Calu3 (cell line): ENCODE measurements at regions not wholly inside any gene's neighbourhood (a gene's known extent, or its start where the extent isn't known, plus 50 kb on each side); places are given as distances from the start of the nearest gene placed in this dataset.

Experiments used
- BruUV-seq: library from RNA; stranded (reverse); fragments of 400-500 nt; replicated peaks from 2 replicates; lab custom pipeline; 2021; lab: Mats Ljungman, UMichigan
- CTCF ChIA-PET: fragments of 300-600 bp; sonication (Branson Sonifier 250); formaldehyde crosslinking; loops from one replicate; lab custom pipeline; 2022; ENCODE audit warnings: antibody characterized with exemption; lab: Charles Lee
- DNase-seq: peaks from one replicate; pipeline ENCODE4 v3.0.0; 2022
- H3K27ac Mint-ChIP-seq: one replicate; pipeline ENCODE4 v1.8.0; 2022; ENCODE audit warnings: mixed read lengths; ENCODE audit not compliant: unreplicated experiment
- H3K27me3 Mint-ChIP-seq: one replicate; pipeline ENCODE4 v1.8.0; 2022; ENCODE audit warnings: mixed read lengths; ENCODE audit not compliant: unreplicated experiment
- H3K36me3 Mint-ChIP-seq: one replicate; pipeline ENCODE4 v1.8.0; 2022; ENCODE audit warnings: mild to moderate bottlenecking, moderate library complexity, mixed read lengths; ENCODE audit not compliant: insufficient read depth, unreplicated experiment
- H3K4me1 Mint-ChIP-seq: one replicate; pipeline ENCODE4 v1.8.0; 2022; ENCODE audit warnings: mild to moderate bottlenecking, low read depth, mixed read lengths; ENCODE audit not compliant: unreplicated experiment
- H3K4me3 Mint-ChIP-seq: one replicate; pipeline ENCODE4 v1.8.0; 2022; ENCODE audit warnings: mild to moderate bottlenecking, low read depth, moderate library complexity, mixed read lengths; ENCODE audit not compliant: unreplicated experiment
- H3K9me3 Mint-ChIP-seq: one replicate; pipeline ENCODE4 v1.8.0; 2022; ENCODE audit warnings: low read depth, mixed read lengths; ENCODE audit not compliant: unreplicated experiment
- CTCF ChIP-seq: fragments of 200-600 bp; IDR thresholded peaks from one replicate; pipeline ENCODE4 v1.8.0; 2022; ENCODE audit warnings: antibody characterized with exemption; ENCODE audit not compliant: unreplicated experiment
- intact Hi-C: fragments of 100-400 bp; cut with micrococcal nuclease; formaldehyde crosslinking; loops from one replicate; pipeline ENCODE4 v1.10.0; 2022; ENCODE audit not compliant: unreplicated experiment

DNA sequence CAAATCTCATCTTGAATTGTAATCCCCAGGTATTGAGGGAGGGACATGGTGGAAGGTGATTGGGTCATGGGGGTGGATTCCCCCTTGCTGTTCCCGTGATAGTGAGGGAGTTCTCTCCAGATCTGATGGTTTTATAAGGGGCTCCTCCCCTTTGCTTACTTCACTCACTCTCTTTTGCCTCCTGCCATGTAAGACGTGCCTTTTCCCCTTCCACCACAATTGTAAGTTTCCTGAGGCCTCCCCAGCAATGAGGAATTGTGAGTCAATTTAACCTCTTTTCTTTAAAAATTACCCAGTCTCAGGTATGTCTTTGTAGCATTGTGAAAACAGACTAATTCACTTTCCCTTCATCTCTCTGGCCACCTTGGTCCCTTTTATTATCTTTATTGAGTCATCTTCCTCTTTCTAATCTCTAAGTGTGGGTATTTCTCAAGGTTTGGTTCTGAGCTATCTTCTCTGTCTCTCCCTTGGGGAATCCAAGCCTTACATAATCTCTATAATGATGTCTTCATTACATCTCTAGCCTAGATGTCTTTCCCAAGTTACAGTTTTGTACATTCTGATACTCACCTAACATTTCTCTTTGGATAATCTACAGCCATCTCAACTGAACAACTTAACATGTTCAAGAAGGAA, 99.1 kb upstream of the JCAD start:
- no peak overlapping the region for H3K27ac Mint-ChIP-seq
- TF ChIP-seq CTCF = no peak
- no peaks in the 10 kb centered on the region for H3K4me1 Mint-ChIP-seq
- DNase-seq = no peak
- H3K9me3 Mint-ChIP-seq = no peaks in the 10 kb centered on the region
- intact Hi-C loops = no loop called here
- H3K4me3 Mint-ChIP-seq = no peak overlapping the region
- peaks cover 29% of the 10 kb centered on the region for H3K27me3 Mint-ChIP-seq
- CTCF ChIA-PET = interaction anchor here (0.5 kb wide), 1 partner anchor 133 kb away, joined by 3 read pairs; no protein-coding TSS in a partner anchor
- H3K36me3 Mint-ChIP-seq = no peaks in the 10 kb centered on the region
- BruUV-seq = no TSS peak

- H3K4me1 Mint-ChIP-seq = no peaks in the 10 kb centered on the region
- H3K4me3 Mint-ChIP-seq = no peak overlapping the region
- BruUV-seq = no TSS peak
- no peak for DNase-seq
- no peak overlapping the region for H3K27ac Mint-ChIP-seq
- intact Hi-C loops = no loop called here
- H3K9me3 Mint-ChIP-seq = no peaks in the 10 kb centered on the region
- peaks cover 49% of the 10 kb centered on the region for H3K27me3 Mint-ChIP-seq
- CTCF ChIA-PET = no interaction called here
- no peaks in the 10 kb centered on the region for H3K36me3 Mint-ChIP-seq
- TF ChIP-seq CTCF = no peak
Observed at GRCh38 chr10:30155401-30155800, 96.0 kb upstream of the JCAD start.

GRCh38 chr10:30154561-30154960, 95.2 kb upstream of the JCAD start:
- DNase-seq = no peak
- intact Hi-C loops = no loop called here
- no peaks in the 10 kb centered on the region for H3K36me3 Mint-ChIP-seq
- H3K27me3 Mint-ChIP-seq = peaks cover 55% of the 10 kb centered on the region
- H3K27ac Mint-ChIP-seq = no peak overlapping the region
- H3K4me1 Mint-ChIP-seq = no peaks in the 10 kb centered on the region
- no TSS peak for BruUV-seq
- TF ChIP-seq CTCF = no peak
- CTCF ChIA-PET = no interaction called here
- H3K9me3 Mint-ChIP-seq = no peaks in the 10 kb centered on the region
- no peak overlapping the region for H3K4me3 Mint-ChIP-seq

DNA sequence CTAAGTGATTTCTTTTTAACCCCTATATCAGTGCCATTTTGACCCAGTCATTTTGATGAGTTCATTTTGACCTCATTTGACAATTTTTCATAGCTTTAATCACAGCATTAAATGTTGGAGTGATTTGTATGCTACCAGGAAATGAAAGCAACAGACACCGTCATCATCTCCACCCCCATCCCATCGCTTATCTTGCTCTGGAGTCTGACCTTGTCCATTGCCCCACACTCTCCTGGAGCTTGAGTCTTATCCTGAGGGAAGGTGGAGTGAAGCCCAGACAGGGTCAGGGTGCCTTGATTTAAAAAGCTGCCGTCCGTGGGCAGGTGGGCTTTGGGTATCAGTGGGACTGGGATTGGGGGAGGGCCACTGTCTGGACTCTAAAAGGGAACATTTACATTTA, 94.7 kb upstream of the JCAD start:
- Mint-ChIP-seq H3K27ac (no peak overlapping the region), H3K27me3 (peaks cover 55% of the 10 kb centered on the region), H3K4me3 (no peak overlapping the region), H3K36me3 (no peaks in the 10 kb centered on the region), H3K4me1 (no peaks in the 10 kb centered on the region), H3K9me3 (no peaks in the 10 kb centered on the region)
- intact Hi-C loops = no loop called here
- no TSS peak for BruUV-seq
- CTCF ChIA-PET = no interaction called here
- no peak for TF ChIP-seq CTCF
- DNase-seq = no peak
